ENCODE measurements at regions not wholly inside any gene's neighbourhood (a gene's known extent, or its start where the extent isn't known, plus 50 kb on each side); places are given as distances from the start of the nearest gene placed in this dataset.

- no peak for TF ChIP-seq EZH2 (IDR thresholded peaks at IDR 0.05; ENCODE audit: low read depth)
- TF ChIP-seq, protein P1, sequence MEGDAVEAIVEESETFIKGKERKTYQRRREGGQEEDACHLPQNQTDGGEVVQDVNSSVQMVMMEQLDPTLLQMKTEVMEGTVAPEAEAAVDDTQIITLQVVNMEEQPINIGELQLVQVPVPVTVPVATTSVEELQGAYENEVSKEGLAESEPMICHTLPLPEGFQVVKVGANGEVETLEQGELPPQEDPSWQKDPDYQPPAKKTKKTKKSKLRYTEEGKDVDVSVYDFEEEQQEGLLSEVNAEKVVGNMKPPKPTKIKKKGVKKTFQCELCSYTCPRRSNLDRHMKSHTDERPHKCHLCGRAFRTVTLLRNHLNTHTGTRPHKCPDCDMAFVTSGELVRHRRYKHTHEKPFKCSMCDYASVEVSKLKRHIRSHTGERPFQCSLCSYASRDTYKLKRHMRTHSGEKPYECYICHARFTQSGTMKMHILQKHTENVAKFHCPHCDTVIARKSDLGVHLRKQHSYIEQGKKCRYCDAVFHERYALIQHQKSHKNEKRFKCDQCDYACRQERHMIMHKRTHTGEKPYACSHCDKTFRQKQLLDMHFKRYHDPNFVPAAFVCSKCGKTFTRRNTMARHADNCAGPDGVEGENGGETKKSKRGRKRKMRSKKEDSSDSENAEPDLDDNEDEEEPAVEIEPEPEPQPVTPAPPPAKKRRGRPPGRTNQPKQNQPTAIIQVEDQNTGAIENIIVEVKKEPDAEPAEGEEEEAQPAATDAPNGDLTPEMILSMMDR (conservative IDR thresholded peaks at IDR 0.05): no peak
- H3K36me3 ChIP-seq (ENCODE audit: low read depth): no peaks in the 10 kb centered on the region
- intact Hi-C loops (cut with micrococcal nuclease; ENCODE audit: unreplicated experiment): no loop called here
- no peak overlapping the region for H3K4me3 ChIP-seq
- H3K27me3 ChIP-seq (ENCODE audit: insufficient read depth, low read depth): peaks cover 66% of the 10 kb centered on the region
- no peaks in the 10 kb centered on the region for H3K4me1 ChIP-seq (replicated peaks; ENCODE audit: insufficient read depth)
- BruUV-seq (replicated peaks): no TSS peak
- no peak overlapping the region for H3K4me2 ChIP-seq
- no peak overlapping the region for H2AFZ ChIP-seq
- H3F3A ChIP-seq (ENCODE audit: insufficient read depth, low read depth): no peaks in the 10 kb centered on the region
- H3K9me2 ChIP-seq (ENCODE audit: insufficient read depth): 0 out of 2 replicates have a peak, but pooled peaks cover under 1% of the 10 kb centered on the region
- H4K20me1 ChIP-seq (ENCODE audit: insufficient read depth): no peaks in the 10 kb centered on the region; the same call in 1 of the 2 replicates
- no peak for DNase-seq
- no peaks in the 10 kb centered on the region for H3K79me2 ChIP-seq (ENCODE audit: low read depth)
- H3K9me3 ChIP-seq (ENCODE audit: insufficient read depth, low read depth): no peaks in the 10 kb centered on the region
- POLR2A ChIA-PET (ENCODE audit: unreplicated experiment): no interaction called here
- CTCF ChIA-PET: no interaction called here
- H3K27ac ChIP-seq: no peak overlapping the region
These were observed 245.9 kb upstream of the IGF1R start for GRCh38 chr15:98402486-98402885.

DNA sequence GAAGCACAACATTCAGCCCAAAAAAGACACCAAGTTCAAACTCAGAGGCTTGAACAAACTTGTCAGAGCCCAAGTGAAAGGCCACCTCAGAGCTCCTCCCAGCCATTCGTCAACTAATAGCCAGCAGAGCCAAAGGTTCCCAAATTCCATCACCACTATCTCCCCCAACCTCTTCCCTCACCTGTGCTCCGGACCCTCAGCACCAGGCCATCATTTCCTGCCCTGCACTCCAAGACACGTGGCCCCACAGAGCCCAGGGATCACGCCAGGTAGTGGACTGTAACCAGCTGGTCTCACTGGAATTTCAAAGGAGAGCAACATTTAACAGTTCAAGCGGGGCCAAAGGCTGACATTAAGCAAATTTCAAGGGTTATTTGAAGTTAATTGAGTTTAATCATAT is 245.2 kb upstream of the IGF1R start:
- peaks cover 60% of the 10 kb centered on the region for H3K27me3 ChIP-seq (ENCODE audit: insufficient read depth, low read depth)
- no peak overlapping the region for H2AFZ ChIP-seq
- POLR2A ChIA-PET (ENCODE audit: unreplicated experiment): no interaction called here
- no peak for TF ChIP-seq EZH2 (IDR thresholded peaks at IDR 0.05; ENCODE audit: low read depth)
- TF ChIP-seq, protein P1 (conservative IDR thresholded peaks at IDR 0.05): no peak
- no TSS peak for BruUV-seq (replicated peaks)
- H3F3A ChIP-seq (ENCODE audit: insufficient read depth, low read depth): no peaks in the 10 kb centered on the region
- H3K79me2 ChIP-seq (ENCODE audit: low read depth): no peaks in the 10 kb centered on the region
- intact Hi-C loops (cut with micrococcal nuclease; ENCODE audit: unreplicated experiment): no loop called here
- CTCF ChIA-PET: no interaction called here
- no peak overlapping the region for H3K27ac ChIP-seq
- H4K20me1 ChIP-seq (ENCODE audit: insufficient read depth): no peaks in the 10 kb centered on the region; the same call in 1 of the 2 replicates
- H3K36me3 ChIP-seq (ENCODE audit: low read depth): no peaks in the 10 kb centered on the region
- no peak for DNase-seq
- H3K4me1 ChIP-seq (replicated peaks; ENCODE audit: insufficient read depth): no peaks in the 10 kb centered on the region
- H3K9me2 ChIP-seq (ENCODE audit: insufficient read depth): no peaks in the 10 kb centered on the region
- H3K4me3 ChIP-seq: no peak overlapping the region
- H3K9me3 ChIP-seq (ENCODE audit: insufficient read depth, low read depth): no peaks in the 10 kb centered on the region
- no peak overlapping the region for H3K4me2 ChIP-seq

- no peak for TF ChIP-seq EZH2 (IDR thresholded peaks at IDR 0.05; ENCODE audit: low read depth)
- TF ChIP-seq, protein P1 (conservative IDR thresholded peaks at IDR 0.05): no peak
- BruUV-seq (replicated peaks): no TSS peak
- Histone ChIP-seq H3K27ac (no peak overlapping the region), H3K4me3 (no peak overlapping the region), H3K27me3 (ENCODE audit: insufficient read depth, low read depth) (peaks cover 56% of the 10 kb centered on the region), H3K9me3 (ENCODE audit: insufficient read depth, low read depth) (no peaks in the 10 kb centered on the region), H3K9me2 (ENCODE audit: insufficient read depth) (no peaks in the 10 kb centered on the region), H3K4me2 (no peak overlapping the region), H3K36me3 (ENCODE audit: low read depth) (no peaks in the 10 kb centered on the region), H3F3A (ENCODE audit: insufficient read depth, low read depth) (no peaks in the 10 kb centered on the region), H4K20me1 (ENCODE audit: insufficient read depth) (no peaks in the 10 kb centered on the region; the same call in 1 of the 2 replicates), H2AFZ (no peak overlapping the region), H3K79me2 (ENCODE audit: low read depth) (no peaks in the 10 kb centered on the region), H3K4me1 (replicated peaks; ENCODE audit: insufficient read depth) (no peaks in the 10 kb centered on the region)
- intact Hi-C loops (cut with micrococcal nuclease; ENCODE audit: unreplicated experiment): no loop called here
- POLR2A ChIA-PET (ENCODE audit: unreplicated experiment): no interaction called here
- CTCF ChIA-PET: no interaction called here
- no peak for DNase-seq
These were observed 244.8 kb upstream of the IGF1R start for GRCh38 chr15:98403569-98403968.
